A673 (cell line): ENCODE measurements at regions not wholly inside any gene's neighbourhood (a gene's known extent, or its start where the extent isn't known, plus 50 kb on each side); places are given as distances from the start of the nearest gene placed in this dataset.

ENCODE experiments used
- CTCF ChIP-seq: fragments of 300-800, 200-600 bp; sonication (generic); conservative IDR thresholded peaks from 2 replicates; pipeline ENCODE4 v1.5.1; 2017; ENCODE audit warnings: low read depth, mild to moderate bottlenecking, antibody characterized with exemption, low read length, moderate library complexity, mixed read lengths
- EZH2 ChIP-seq: fragments of 200-600 bp; sonication (generic); IDR thresholded peaks from 2 replicates; pipeline ENCODE4 v1.6.1; 2017; ENCODE audit warnings: borderline replicate concordance, low read depth, mild to moderate bottlenecking, mixed read lengths, antibody characterized with exemption, low read length; ENCODE audit not compliant: poor library complexity, severe bottlenecking

- TF ChIP-seq CTCF: no peak
- no peak for TF ChIP-seq EZH2
Observed at GRCh38 chr14:97994020-97994531, 1196.9 kb downstream of the VRK1 start.
